ENCODE measurements at regions not wholly inside any gene's neighbourhood (a gene's known extent, or its start where the extent isn't known, plus 50 kb on each side); places are given as distances from the start of the nearest gene placed in this dataset.
"Not testable (repeated sequence)": the region's sequence is repeated elsewhere in the genome, so short reads cannot be mapped to it uniquely, and the experiment has no call there.

- no peak overlapping the region for H3K27ac Mint-ChIP-seq
- no peak for TF ChIP-seq CTCF (IDR thresholded peaks at IDR 0.05; ENCODE audit: unreplicated experiment in 3 of 3)
- no peaks in the 10 kb centered on the region for H3K36me3 Mint-ChIP-seq (ENCODE audit: low read depth)
These were observed 243.0 kb upstream of the DIO3 start for GRCh38 chr14:101318271-101318670.

GRCh38 chr14:101320396-101320795 is 240.9 kb upstream of the DIO3 start:
- Mint-ChIP-seq H3K4me1 (no peaks in the 10 kb centered on the region), H3K4me3 (no peak overlapping the region), H3K9me3 (peaks cover 20% of the 10 kb centered on the region), H3K27ac (no peak overlapping the region), H3K27me3 (ENCODE audit: low read depth) (peaks cover 6% of the 10 kb centered on the region), H3K36me3 (ENCODE audit: low read depth) (no peaks in the 10 kb centered on the region)
- TF ChIP-seq CTCF (IDR thresholded peaks at IDR 0.05; ENCODE audit: unreplicated experiment in 3 of 3) = no peak

More at GRCh38 chr14:101318271-101318670, 243.0 kb upstream of the DIO3 start:
- no peak overlapping the region for H3K4me3 Mint-ChIP-seq
- H3K27me3 Mint-ChIP-seq (ENCODE audit: low read depth) = peaks cover 6% of the 10 kb centered on the region
- H3K9me3 Mint-ChIP-seq = peaks cover 15% of the 10 kb centered on the region
- H3K4me1 Mint-ChIP-seq = no peaks in the 10 kb centered on the region

- no peak for TF ChIP-seq CTCF (IDR thresholded peaks at IDR 0.05; ENCODE audit: unreplicated experiment in 3 of 3)
These were observed 239.1 kb upstream of the DIO3 start for GRCh38 chr14:101322223-101322622.

GRCh38 chr14:101323111-101323510 is 238.2 kb upstream of the DIO3 start:
- no peak overlapping the region for H3K4me3 Mint-ChIP-seq
- H3K27me3 Mint-ChIP-seq (ENCODE audit: low read depth) = peaks cover 6% of the 10 kb centered on the region
- H3K27ac Mint-ChIP-seq = no peak overlapping the region
- H3K9me3 Mint-ChIP-seq = peaks cover 14% of the 10 kb centered on the region
- H3K4me1 Mint-ChIP-seq = no peaks in the 10 kb centered on the region
- TF ChIP-seq CTCF (IDR thresholded peaks at IDR 0.05; ENCODE audit: unreplicated experiment in 3 of 3) = no peak
- no peaks in the 10 kb centered on the region for H3K36me3 Mint-ChIP-seq (ENCODE audit: low read depth)

More at GRCh38 chr14:101322223-101322622, 239.1 kb upstream of the DIO3 start:
- H3K27me3 Mint-ChIP-seq (ENCODE audit: low read depth) = peaks cover 6% of the 10 kb centered on the region
- H3K4me1 Mint-ChIP-seq = no peaks in the 10 kb centered on the region
- no peaks in the 10 kb centered on the region for H3K36me3 Mint-ChIP-seq (ENCODE audit: low read depth)
- H3K27ac Mint-ChIP-seq = no peak overlapping the region
- H3K4me3 Mint-ChIP-seq = no peak overlapping the region
- peaks cover 14% of the 10 kb centered on the region for H3K9me3 Mint-ChIP-seq

- H3K27ac Mint-ChIP-seq; H3K36me3 Mint-ChIP-seq (ENCODE audit: low read depth); H3K4me1 Mint-ChIP-seq; H3K27me3 Mint-ChIP-seq (ENCODE audit: low read depth); H3K4me3 Mint-ChIP-seq: not testable (repeated sequence)
- H3K9me3 Mint-ChIP-seq = peaks cover 14% of the 10 kb centered on the region
These were observed 237.6 kb upstream of the DIO3 start for GRCh38 chr14:101323614-101324235.

GRCh38 chr14:101325319-101325718 is 236.0 kb upstream of the DIO3 start:
- Mint-ChIP-seq H3K4me3 (no peak overlapping the region), H3K27ac (no peak overlapping the region), H3K36me3 (ENCODE audit: low read depth) (no peaks in the 10 kb centered on the region), H3K4me1 (no peaks in the 10 kb centered on the region), H3K27me3 (ENCODE audit: low read depth) (peaks cover 5% of the 10 kb centered on the region), H3K9me3 (peaks cover 14% of the 10 kb centered on the region)
- no peak for TF ChIP-seq CTCF (IDR thresholded peaks at IDR 0.05; ENCODE audit: unreplicated experiment in 3 of 3)

Measured in nephron (organoid).